Aorta (tissue), 5 donors: ENCODE measurements at regions not wholly inside any gene's neighbourhood (a gene's known extent, or its start where the extent isn't known, plus 50 kb on each side); places are given as distances from the start of the nearest gene placed in this dataset.

Source experiments
- ATAC-seq: fragments of 200-7000 bp; cut with Tn5 transposase; one replicate; pipeline ENCODE4 v1.9.1; 2022; ENCODE audit warnings: moderate library complexity; ENCODE audit not compliant: low FRiP score
- DNase-seq, 2 donors: peaks; one replicate each; pipeline ENCODE4 v3.0.0-alpha.2; 2020
- H3K27ac ChIP-seq, 2 donors: one replicate each; pipeline ENCODE4 v1.5.1; 2013; ENCODE audit warnings: low read length in 2 of 2, mild to moderate bottlenecking in 2 of 2, moderate library complexity in 2 of 2, control low read depth in 1 of 2, inconsistent platforms in 1 of 2, low read depth in 1 of 2
- H3K27me3 ChIP-seq, 2 donors: one replicate each; pipeline ENCODE4 v1.6.1; 2013; ENCODE audit warnings: control low read depth in 1 of 2, low read length in 1 of 2, mild to moderate bottlenecking in 1 of 2, moderate library complexity in 1 of 2; ENCODE audit not compliant: insufficient read depth in 2 of 2, control insufficient read depth in 1 of 2
- H3K36me3 ChIP-seq, 2 donors: one replicate each; pipeline ENCODE4 v1.6.1; 2013; ENCODE audit warnings: control low read depth in 1 of 2, low read length in 1 of 2, mild to moderate bottlenecking in 1 of 2; ENCODE audit not compliant: insufficient read depth in 2 of 2, control insufficient read depth in 1 of 2
- H3K4me1 ChIP-seq, 2 donors: one replicate each; pipeline ENCODE4 v1.6.1; 2013; ENCODE audit warnings: low read length in 2 of 2, control low read depth in 1 of 2, mild to moderate bottlenecking in 1 of 2, moderate library complexity in 1 of 2; ENCODE audit not compliant: insufficient read depth in 2 of 2, control insufficient read depth in 1 of 2
- H3K4me3 ChIP-seq, 2 donors: one replicate each; pipeline ENCODE4 v1.5.1; 2013; ENCODE audit warnings: low read length in 2 of 2, control low read depth in 1 of 2, mild to moderate bottlenecking in 1 of 2
- H3K9me3 ChIP-seq: one replicate; pipeline ENCODE4 v1.6.1; 2013; ENCODE audit warnings: mild to moderate bottlenecking, low read length; ENCODE audit not compliant: control insufficient read depth
- whole genome bisulfite sequencing, 2 donors: extraction: QIAGEN DNeasy Blood & Tissue Kit; methylation state at CpG; one replicate each; pipeline ENCODE4 v1.1.7; 2013; 5-methylcytosine and 5-hydroxymethylcytosine counted together
- intact Hi-C, 2 donors: fragments of 100-400 bp; cut with DNase I; formaldehyde crosslinking; loops; one replicate each; pipeline versions ENCODE4 v1.14.2 to v1.15.0; 2022
- donor health status: healthy with polysubstance abuse.
- donor health status: Bipolar disorder and iron deficiency.
- donor health status: DM: no; HTN: no; CAD: no.
- donor health status: DM: no; HTN: no; CAD: no.
- donor health status: DM: yes; HTN: yes; CAD: no.

GRCh38 chr11:45022294-45023064 is 71.8 kb upstream of the TP53I11 start:
- Histone ChIP-seq H3K4me1 (peaks cover 0 to 3% of the 10 kb centered on the region in 2 donors), H3K36me3 (no peaks in the 10 kb centered on the region), H3K27me3 (no peaks in the 10 kb centered on the region), H3K9me3 (no peaks in the 10 kb centered on the region), H3K4me3 (no peak overlapping the region), H3K27ac (no peak overlapping the region)
- DNase-seq (no peak), ATAC-seq (no peak)
- 69 to 70% methylated on average over 9 of the region's 9 CpGs for WGBS, 2 donors
- intact Hi-C loops: loop anchor here (5.0 kb wide), 1 partner anchor 65 kb away; no protein-coding TSS in a partner anchor

- ATAC-seq (no peak), DNase-seq (no peak)
- Histone ChIP-seq H3K36me3 (no peaks in the 10 kb centered on the region), H3K4me3 (no peak overlapping the region), H3K27ac (no peak overlapping the region), H3K27me3 (no peaks in the 10 kb centered on the region), H3K9me3 (no peaks in the 10 kb centered on the region), H3K4me1 (peaks cover 0 to 3% of the 10 kb centered on the region in 2 donors)
- intact Hi-C loops: loop anchor here (5.0 kb wide), 1 partner anchor 64 kb away; no protein-coding TSS in a partner anchor
- WGBS, 2 donors: 75 to 83% methylated on average over 5 of the region's 5 CpGs
Measured at GRCh38 chr11:45023065-45023365, 72.3 kb upstream of the TP53I11 start.

GRCh38 chr11:45024316-45024715 is 73.6 kb upstream of the TP53I11 start:
- no peak for DNase-seq
- intact Hi-C loops: loop anchor here (5.0 kb wide), 1 partner anchor 63 kb away; no protein-coding TSS in a partner anchor
- Histone ChIP-seq H3K36me3 (no peaks in the 10 kb centered on the region), H3K4me1 (peaks cover 0 to 3% of the 10 kb centered on the region in 2 donors), H3K27ac (no peak overlapping the region), H3K27me3 (no peaks in the 10 kb centered on the region), H3K4me3 (no peak overlapping the region), H3K9me3 (no peaks in the 10 kb centered on the region)
- 80 to 84% methylated on average over 4 of the region's 4 CpGs for WGBS, 2 donors
- no peak for ATAC-seq

- Histone ChIP-seq H3K27ac (no peak overlapping the region), H3K9me3 (no peaks in the 10 kb centered on the region), H3K36me3 (no peaks in the 10 kb centered on the region), H3K4me3 (no peak overlapping the region), H3K27me3 (no peaks in the 10 kb centered on the region), H3K4me1 (peaks cover 0 to 3% of the 10 kb centered on the region in 2 donors)
- WGBS, 2 donors: 94 to 95% methylated on average over 4 of the region's 4 CpGs
- ATAC-seq: no peak
- intact Hi-C loops: loop anchor here (5.0 kb wide), 1 partner anchor 62 kb away; no protein-coding TSS in a partner anchor
- DNase-seq: no peak
Measured at GRCh38 chr11:45024846-45025588, 74.3 kb upstream of the TP53I11 start.

- Histone ChIP-seq H3K9me3 (no peaks in the 10 kb centered on the region), H3K4me1 (peaks cover 0 to 3% of the 10 kb centered on the region in 2 donors), H3K4me3 (no peak overlapping the region), H3K36me3 (no peaks in the 10 kb centered on the region), H3K27me3 (no peaks in the 10 kb centered on the region), H3K27ac (no peak overlapping the region)
- WGBS, 2 donors: 79 to 83% methylated on average over 12 of the region's 12 CpGs
- peak in 1 of 2 donors; percentile 79 for DNase-seq
- ATAC-seq: peak; percentile 64
- intact Hi-C loops: no loop called here
Measured at GRCh38 chr11:45025716-45026492, 75.2 kb upstream of the TP53I11 start.

- H3K4me1 ChIP-seq: no peaks in the 10 kb centered on the region
- no peak for DNase-seq
- no peaks in the 10 kb centered on the region for H3K27me3 ChIP-seq
- intact Hi-C loops: no loop called here
- no peak for ATAC-seq
- H3K4me3 ChIP-seq: no peak overlapping the region
- no peak overlapping the region for H3K27ac ChIP-seq
- no peaks in the 10 kb centered on the region for H3K9me3 ChIP-seq
- H3K36me3 ChIP-seq: no peaks in the 10 kb centered on the region
- 52 to 70% methylated on average over 6 of the region's 6 CpGs for WGBS, 2 donors
Measured at GRCh38 chr11:45026835-45027234, 76.2 kb upstream of the TP53I11 start.

- Histone ChIP-seq H3K4me3 (no peak overlapping the region), H3K36me3 (no peaks in the 10 kb centered on the region), H3K9me3 (no peaks in the 10 kb centered on the region), H3K27me3 (no peaks in the 10 kb centered on the region), H3K4me1 (no peaks in the 10 kb centered on the region), H3K27ac (no peak overlapping the region)
- intact Hi-C loops: no loop called here
- no peak for DNase-seq
- ATAC-seq: no peak
- 88 to 97% methylated on average over 4 of the region's 4 CpGs for WGBS, 2 donors
Measured at GRCh38 chr11:45027312-45027711, 76.6 kb upstream of the TP53I11 start.

GRCh38 chr11:45028911-45029682 is 78.4 kb upstream of the TP53I11 start:
- intact Hi-C loops: no loop called here
- no peaks in the 10 kb centered on the region for H3K36me3 ChIP-seq
- no peak overlapping the region for H3K4me3 ChIP-seq
- H3K27me3 ChIP-seq: no peaks in the 10 kb centered on the region
- DNase-seq (no peak), ATAC-seq (no peak)
- no peak overlapping the region for H3K27ac ChIP-seq
- H3K9me3 ChIP-seq: no peaks in the 10 kb centered on the region
- WGBS, 2 donors: 76 to 80% methylated on average over 13 of the region's 13 CpGs
- no peaks in the 10 kb centered on the region for H3K4me1 ChIP-seq
